Naive B cell (primary cell): ENCODE measurements at regions not wholly inside any gene's neighbourhood (a gene's known extent, or its start where the extent isn't known, plus 50 kb on each side); places are given as distances from the start of the nearest gene placed in this dataset.
"Not testable (repeated sequence)": the region's sequence is repeated elsewhere in the genome, so short reads cannot be mapped to it uniquely, and the experiment has no call there.

ENCODE experiments used
- ATAC-seq, 2 donors: fragments of 150-1000 bp; cut with Tn5 transposase; 2 replicates each; pipeline ENCODE4 v1.10.0; 2021; ENCODE audit warnings: low read depth in 2 of 2, mild to moderate bottlenecking in 2 of 2, moderate library complexity in 2 of 2
- DNase-seq: peaks from one replicate; pipeline ENCODE4 v3.0.0; 2022
- H3K27ac Mint-ChIP-seq, 6 donors: one replicate each; pipeline ENCODE4 v1.8.0; 2020 to 2022; ENCODE audit warnings: mild to moderate bottlenecking in 6 of 6, mixed read lengths in 6 of 6, moderate library complexity in 5 of 6, inconsistent platforms in 2 of 6
- H3K27me3 Mint-ChIP-seq, 3 donors: one replicate each; pipeline ENCODE4 v1.8.0; 2021 to 2022; ENCODE audit warnings: mixed read lengths in 3 of 3, mild to moderate bottlenecking in 1 of 3
- H3K36me3 Mint-ChIP-seq, 2 donors: one replicate each; pipeline ENCODE4 v1.8.0; 2020 to 2022; ENCODE audit warnings: mixed read lengths in 2 of 2, inconsistent platforms in 1 of 2, mild to moderate bottlenecking in 1 of 2
- H3K4me1 Mint-ChIP-seq, 3 donors: one replicate each; pipeline ENCODE4 v1.8.0; 2020 to 2022; ENCODE audit warnings: mixed read lengths in 3 of 3, inconsistent platforms in 1 of 3, mild to moderate bottlenecking in 1 of 3, moderate library complexity in 1 of 3
- H3K4me3 Mint-ChIP-seq, 8 donors: one replicate each; pipeline ENCODE4 v1.8.0; 2020 to 2022; ENCODE audit warnings: mild to moderate bottlenecking in 8 of 8, mixed read lengths in 8 of 8, moderate library complexity in 8 of 8, inconsistent platforms in 2 of 8
- H3K9me3 Mint-ChIP-seq, 7 donors: one replicate each; pipeline ENCODE4 v1.8.0; 2020 to 2022; ENCODE audit warnings: mixed read lengths in 7 of 7, mild to moderate bottlenecking in 5 of 7, inconsistent platforms in 2 of 7, moderate library complexity in 1 of 7

- H3K4me1 Mint-ChIP-seq: no peaks in the 10 kb centered on the region
- H3K27me3 Mint-ChIP-seq: no peaks in the 10 kb centered on the region
- H3K9me3 Mint-ChIP-seq: peaks cover 0 to 9% (median 4%) of the 10 kb centered on the region in 7 donors
- H3K36me3 Mint-ChIP-seq: no peaks in the 10 kb centered on the region
- DNase-seq (no peak), ATAC-seq (no peak)
- no peak overlapping the region for H3K4me3 Mint-ChIP-seq
- no peak overlapping the region for H3K27ac Mint-ChIP-seq
Observed at GRCh38 chr6:68575765-68576439, 59.2 kb upstream of the ADGRB3 start.

- Mint-ChIP-seq H3K9me3 (peaks cover 0 to 20% (median 9%) of the 10 kb centered on the region in 7 donors), H3K4me1 (no peaks in the 10 kb centered on the region), H3K36me3 (no peaks in the 10 kb centered on the region), H3K27me3 (no peaks in the 10 kb centered on the region), H3K27ac (no peak overlapping the region), H3K4me3 (no peak overlapping the region)
- DNase-seq (no peak), ATAC-seq (no peak)
Observed at GRCh38 chr6:68572975-68573374, 62.1 kb upstream of the ADGRB3 start.

- H3K36me3 Mint-ChIP-seq: no peaks in the 10 kb centered on the region
- H3K27me3 Mint-ChIP-seq: no peaks in the 10 kb centered on the region
- no peak overlapping the region for H3K27ac Mint-ChIP-seq
- H3K9me3 Mint-ChIP-seq: peaks cover 0 to 20% (median 9%) of the 10 kb centered on the region in 7 donors
- H3K4me1 Mint-ChIP-seq: no peaks in the 10 kb centered on the region
- DNase-seq (no peak), ATAC-seq (no peak)
- no peak overlapping the region for H3K4me3 Mint-ChIP-seq
Observed at GRCh38 chr6:68572525-68572924, 62.6 kb upstream of the ADGRB3 start.

- no peak for ATAC-seq
Observed at GRCh38 chr6:68559716-68560115, 75.4 kb upstream of the ADGRB3 start.

GRCh38 chr6:68559070-68559469, 76.0 kb upstream of the ADGRB3 start:
- H3K27me3 Mint-ChIP-seq: no peaks in the 10 kb centered on the region
- H3K36me3 Mint-ChIP-seq: no peaks in the 10 kb centered on the region
- no peak for DNase-seq
- peaks cover 0 to 4% (median 0%) of the 10 kb centered on the region in 7 donors for H3K9me3 Mint-ChIP-seq
- no peak overlapping the region for H3K4me3 Mint-ChIP-seq
- no peak overlapping the region for H3K27ac Mint-ChIP-seq
- H3K4me1 Mint-ChIP-seq: no peaks in the 10 kb centered on the region
- no peak for ATAC-seq

More at GRCh38 chr6:68559716-68560115, 75.4 kb upstream of the ADGRB3 start:
- Mint-ChIP-seq H3K9me3 (peaks cover 0 to 4% (median 0%) of the 10 kb centered on the region in 7 donors), H3K27me3 (no peaks in the 10 kb centered on the region), H3K36me3 (no peaks in the 10 kb centered on the region), H3K4me3 (no peak overlapping the region), H3K4me1 (no peaks in the 10 kb centered on the region), H3K27ac (no peak overlapping the region)
- DNase-seq: no peak

GRCh38 chr6:68546620-68547019, 88.5 kb upstream of the ADGRB3 start:
- Mint-ChIP-seq H3K36me3 (no peaks in the 10 kb centered on the region), H3K4me1 (no peaks in the 10 kb centered on the region), H3K9me3 (peaks cover 0 to 10% (median 4%) of the 10 kb centered on the region in 7 donors), H3K27me3 (no peaks in the 10 kb centered on the region), H3K27ac (no peak overlapping the region), H3K4me3 (no peak overlapping the region)
- DNase-seq (no peak), ATAC-seq (no peak)

- H3K36me3 Mint-ChIP-seq: no peaks in the 10 kb centered on the region
- ATAC-seq (no peak), DNase-seq (no peak)
- H3K9me3 Mint-ChIP-seq: peaks cover 0 to 13% (median 1%) of the 10 kb centered on the region in 7 donors
- H3K27ac Mint-ChIP-seq: no peak overlapping the region
- no peak overlapping the region for H3K4me3 Mint-ChIP-seq
- H3K4me1 Mint-ChIP-seq: no peaks in the 10 kb centered on the region
- no peaks in the 10 kb centered on the region for H3K27me3 Mint-ChIP-seq
Observed at GRCh38 chr6:68544450-68544849, 90.6 kb upstream of the ADGRB3 start.

- Mint-ChIP-seq H3K36me3 (no peaks in the 10 kb centered on the region), H3K4me1 (no peaks in the 10 kb centered on the region), H3K9me3 (peaks cover 0 to 4% (median 2%) of the 10 kb centered on the region in 7 donors), H3K4me3 (no peak overlapping the region), H3K27me3 (no peaks in the 10 kb centered on the region), H3K27ac (no peak overlapping the region)
- ATAC-seq (no peak), DNase-seq (no peak)
Observed at GRCh38 chr6:68533339-68533795, 101.7 kb upstream of the ADGRB3 start.

- no peak overlapping the region for H3K27ac Mint-ChIP-seq
- H3K4me3 Mint-ChIP-seq: no peak overlapping the region
- no peaks in the 10 kb centered on the region for H3K36me3 Mint-ChIP-seq
- no peaks in the 10 kb centered on the region for H3K4me1 Mint-ChIP-seq
- DNase-seq (no peak), ATAC-seq (no peak)
- H3K9me3 Mint-ChIP-seq: peaks cover 0 to 8% (median 2%) of the 10 kb centered on the region in 7 donors
- H3K27me3 Mint-ChIP-seq: no peaks in the 10 kb centered on the region
Observed at GRCh38 chr6:68527691-68528090, 107.4 kb upstream of the ADGRB3 start.

GRCh38 chr6:68506911-68507310, 128.2 kb upstream of the ADGRB3 start:
- Mint-ChIP-seq H3K27me3 (no peaks in the 10 kb centered on the region), H3K27ac (no peak overlapping the region), H3K9me3 (peaks cover 0 to 12% (median 3%) of the 10 kb centered on the region in 7 donors), H3K4me3 (no peak overlapping the region), H3K4me1 (no peaks in the 10 kb centered on the region), H3K36me3 (no peaks in the 10 kb centered on the region)
- ATAC-seq (no peak), DNase-seq (no peak)

GRCh38 chr6:68502946-68503345, 132.1 kb upstream of the ADGRB3 start:
- Mint-ChIP-seq H3K27me3 (no peaks in the 10 kb centered on the region), H3K27ac (no peak overlapping the region), H3K9me3 (peaks cover 0 to 12% (median 3%) of the 10 kb centered on the region in 7 donors), H3K4me3 (no peak overlapping the region), H3K36me3 (no peaks in the 10 kb centered on the region), H3K4me1 (no peaks in the 10 kb centered on the region)
- DNase-seq (no peak), ATAC-seq (no peak)

- H3K4me3 Mint-ChIP-seq: no peak overlapping the region
- no peak for DNase-seq
- no peaks in the 10 kb centered on the region for H3K36me3 Mint-ChIP-seq
- no peaks in the 10 kb centered on the region for H3K27me3 Mint-ChIP-seq
- no peak overlapping the region for H3K27ac Mint-ChIP-seq
- no peak for ATAC-seq
- H3K9me3 Mint-ChIP-seq: peaks cover 0 to 8% (median 5%) of the 10 kb centered on the region in 7 donors
- H3K4me1 Mint-ChIP-seq: no peaks in the 10 kb centered on the region
Observed at GRCh38 chr6:68497927-68498326, 137.2 kb upstream of the ADGRB3 start.

- H3K4me1 Mint-ChIP-seq, DNase-seq, H3K27ac Mint-ChIP-seq, H3K27me3 Mint-ChIP-seq, H3K4me3 Mint-ChIP-seq, H3K36me3 Mint-ChIP-seq, ATAC-seq: not testable (repeated sequence)
- peaks cover 0 to 11% (median 4%) of the 10 kb centered on the region in 7 donors for H3K9me3 Mint-ChIP-seq
Observed at GRCh38 chr6:68494880-68495279, 140.2 kb upstream of the ADGRB3 start.

GRCh38 chr6:68476611-68477010, 158.5 kb upstream of the ADGRB3 start:
- no peak for DNase-seq
- Mint-ChIP-seq H3K4me3 (no peak overlapping the region), H3K27me3 (no peaks in the 10 kb centered on the region), H3K4me1 (no peaks in the 10 kb centered on the region), H3K9me3 (peaks cover 0 to 6% (median 3%) of the 10 kb centered on the region in 7 donors), H3K27ac (no peak overlapping the region), H3K36me3 (no peaks in the 10 kb centered on the region)
- ATAC-seq: no peak
